ENCODE measurements at regions not wholly inside any gene's neighbourhood (a gene's known extent, or its start where the extent isn't known, plus 50 kb on each side); places are given as distances from the start of the nearest gene placed in this dataset.

GRCh38 chr9:93776256-93776655 lies 178.9 kb downstream of the BARX1 start:
- TF ChIP-seq, protein P1, sequence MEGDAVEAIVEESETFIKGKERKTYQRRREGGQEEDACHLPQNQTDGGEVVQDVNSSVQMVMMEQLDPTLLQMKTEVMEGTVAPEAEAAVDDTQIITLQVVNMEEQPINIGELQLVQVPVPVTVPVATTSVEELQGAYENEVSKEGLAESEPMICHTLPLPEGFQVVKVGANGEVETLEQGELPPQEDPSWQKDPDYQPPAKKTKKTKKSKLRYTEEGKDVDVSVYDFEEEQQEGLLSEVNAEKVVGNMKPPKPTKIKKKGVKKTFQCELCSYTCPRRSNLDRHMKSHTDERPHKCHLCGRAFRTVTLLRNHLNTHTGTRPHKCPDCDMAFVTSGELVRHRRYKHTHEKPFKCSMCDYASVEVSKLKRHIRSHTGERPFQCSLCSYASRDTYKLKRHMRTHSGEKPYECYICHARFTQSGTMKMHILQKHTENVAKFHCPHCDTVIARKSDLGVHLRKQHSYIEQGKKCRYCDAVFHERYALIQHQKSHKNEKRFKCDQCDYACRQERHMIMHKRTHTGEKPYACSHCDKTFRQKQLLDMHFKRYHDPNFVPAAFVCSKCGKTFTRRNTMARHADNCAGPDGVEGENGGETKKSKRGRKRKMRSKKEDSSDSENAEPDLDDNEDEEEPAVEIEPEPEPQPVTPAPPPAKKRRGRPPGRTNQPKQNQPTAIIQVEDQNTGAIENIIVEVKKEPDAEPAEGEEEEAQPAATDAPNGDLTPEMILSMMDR (IDR thresholded peaks at IDR 0.05; ENCODE audit: low read depth, low read length): no peak
- TF ChIP-seq EZH2phosphoT487 (IDR thresholded peaks at IDR 0.05; ENCODE audit: low read depth): no peak
